GM23248 (cell line): ENCODE measurements at regions not wholly inside any gene's neighbourhood (a gene's known extent, or its start where the extent isn't known, plus 50 kb on each side); places are given as distances from the start of the nearest gene placed in this dataset.

Source experiments
- EZH2 ChIP-seq: fragments of 200-600 bp; sonication (generic); IDR thresholded peaks from 2 replicates; pipeline ENCODE4 v1.6.1; 2018; ENCODE audit warnings: antibody characterized with exemption, mild to moderate bottlenecking; ENCODE audit not compliant: insufficient read depth, poor library complexity, severe bottlenecking
- EZH2phosphoT487 ChIP-seq: fragments of 200-600 bp; sonication (generic); IDR thresholded peaks from 2 replicates; pipeline ENCODE4 v1.6.1; 2018; ENCODE audit warnings: antibody characterized with exemption, moderate library complexity, mild to moderate bottlenecking, low read depth; ENCODE audit not compliant: insufficient read depth

DNA sequence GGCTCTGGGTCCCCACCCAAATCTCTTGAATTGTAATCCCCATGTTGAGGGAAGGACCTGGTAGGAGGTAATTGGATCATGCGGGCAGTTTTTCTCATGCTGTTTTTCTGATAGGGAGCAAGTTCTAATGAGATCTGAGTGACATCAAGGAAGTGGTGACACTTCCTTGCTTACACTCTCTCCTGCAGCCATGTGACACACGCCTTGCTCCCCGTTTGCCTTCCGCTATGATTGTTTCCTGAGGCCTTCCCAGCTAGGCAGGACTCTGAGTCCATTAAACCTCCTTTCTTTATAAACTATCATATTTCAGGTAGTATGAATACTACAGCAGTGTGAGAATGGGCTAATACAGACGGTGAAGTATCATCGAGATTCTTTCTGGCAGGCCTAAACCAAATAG is 1040.4 kb upstream of the MIR17HG start:
- TF ChIP-seq EZH2, result no peak
- no peak for TF ChIP-seq EZH2phosphoT487
